Sigmoid colon (tissue), 4 donors: ENCODE measurements at regions not wholly inside any gene's neighbourhood (a gene's known extent, or its start where the extent isn't known, plus 50 kb on each side); places are given as distances from the start of the nearest gene placed in this dataset.

ENCODE experiments used
- CTCF ChIP-seq, 4 experiments: fragments of 450-650 bp in 3 of 4; fragments of 200-600 bp in 1 of 4; IDR thresholded peaks; one replicate each; pipeline ENCODE4 v1.5.1; 2016 to 2019; ENCODE audit warnings: antibody characterized with exemption in 4 of 4, mild to moderate bottlenecking in 3 of 4, moderate library complexity in 2 of 4
- POLR2A ChIP-seq, 2 donors: fragments of 450-650 bp; IDR thresholded peaks; one replicate each; pipeline ENCODE4 v1.6.1; 2016; ENCODE audit warnings: antibody characterized with exemption in 2 of 2, mild to moderate bottlenecking in 2 of 2, moderate library complexity in 2 of 2
- POLR2AphosphoS5 ChIP-seq, 4 donors: sonication (generic); formaldehyde crosslinking; IDR thresholded peaks; one replicate each; pipeline ENCODE4 v1.6.1; 2017; ENCODE audit warnings: antibody characterized with exemption in 4 of 4

GRCh38 chrX:34509394-34509793 is 147.7 kb downstream of the TMEM47 start:
- no peak for TF ChIP-seq CTCF (IDR thresholded peaks at IDR 0.05)
- TF ChIP-seq POLR2AphosphoS5 (IDR thresholded peaks at IDR 0.05), result no peak
- no peak for TF ChIP-seq POLR2A (IDR thresholded peaks at IDR 0.05)
